Panc1 (cell line): ENCODE measurements at regions not wholly inside any gene's neighbourhood (a gene's known extent, or its start where the extent isn't known, plus 50 kb on each side); places are given as distances from the start of the nearest gene placed in this dataset.

Experiments
- CTCF ChIP-seq: fragments of 450-650 bp; IDR thresholded peaks from 2 replicates; pipeline ENCODE4 v1.5.1; 2017; ENCODE audit warnings: mild to moderate bottlenecking
- REST ChIP-seq, 2 experiments: IDR thresholded peaks; 2 replicates each; pipeline ENCODE4 v1.6.1; 2011 to 2012; ENCODE audit warnings: low read depth in 2 of 2, control low read depth in 1 of 2, low read length in 1 of 2, mild to moderate bottlenecking in 1 of 2, moderate library complexity in 1 of 2; ENCODE audit not compliant: insufficient read depth in 1 of 2

- no peak for TF ChIP-seq CTCF
- TF ChIP-seq REST (IDR thresholded peaks at IDR 0.05; ENCODE audit: insufficient read depth in 1 of 2, low read depth in 2 of 2, low read length in 1 of 2), result no peak
Observed at GRCh38 chr10:124224331-124225028, 131.1 kb upstream of the CHST15 start.
